ENCODE measurements at regions not wholly inside any gene's neighbourhood (a gene's known extent, or its start where the extent isn't known, plus 50 kb on each side); places are given as distances from the start of the nearest gene placed in this dataset.

- TF ChIP-seq, protein P1, sequence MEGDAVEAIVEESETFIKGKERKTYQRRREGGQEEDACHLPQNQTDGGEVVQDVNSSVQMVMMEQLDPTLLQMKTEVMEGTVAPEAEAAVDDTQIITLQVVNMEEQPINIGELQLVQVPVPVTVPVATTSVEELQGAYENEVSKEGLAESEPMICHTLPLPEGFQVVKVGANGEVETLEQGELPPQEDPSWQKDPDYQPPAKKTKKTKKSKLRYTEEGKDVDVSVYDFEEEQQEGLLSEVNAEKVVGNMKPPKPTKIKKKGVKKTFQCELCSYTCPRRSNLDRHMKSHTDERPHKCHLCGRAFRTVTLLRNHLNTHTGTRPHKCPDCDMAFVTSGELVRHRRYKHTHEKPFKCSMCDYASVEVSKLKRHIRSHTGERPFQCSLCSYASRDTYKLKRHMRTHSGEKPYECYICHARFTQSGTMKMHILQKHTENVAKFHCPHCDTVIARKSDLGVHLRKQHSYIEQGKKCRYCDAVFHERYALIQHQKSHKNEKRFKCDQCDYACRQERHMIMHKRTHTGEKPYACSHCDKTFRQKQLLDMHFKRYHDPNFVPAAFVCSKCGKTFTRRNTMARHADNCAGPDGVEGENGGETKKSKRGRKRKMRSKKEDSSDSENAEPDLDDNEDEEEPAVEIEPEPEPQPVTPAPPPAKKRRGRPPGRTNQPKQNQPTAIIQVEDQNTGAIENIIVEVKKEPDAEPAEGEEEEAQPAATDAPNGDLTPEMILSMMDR (conservative IDR thresholded peaks at IDR 0.05): no peak
- TF ChIP-seq EZH2 (IDR thresholded peaks at IDR 0.05; ENCODE audit: low read depth): no peak
Measured at GRCh38 chr4:13728761-13729160, 101.2 kb upstream of the BOD1L1 start.
